WI38 (cell line): ENCODE measurements at regions not wholly inside any gene's neighbourhood (a gene's known extent, or its start where the extent isn't known, plus 50 kb on each side); places are given as distances from the start of the nearest gene placed in this dataset.

Experiments used
- H3K4me3 ChIP-seq: 2 replicates; pipeline ENCODE4 v1.5.1; 2011; ENCODE audit warnings: low read depth, mild to moderate bottlenecking, control low read depth, low read length
- CTCF ChIP-seq: IDR thresholded peaks from 2 replicates; pipeline ENCODE4 v1.5.1; 2012; ENCODE audit warnings: low read depth, mild to moderate bottlenecking, control low read depth, low read length

DNA sequence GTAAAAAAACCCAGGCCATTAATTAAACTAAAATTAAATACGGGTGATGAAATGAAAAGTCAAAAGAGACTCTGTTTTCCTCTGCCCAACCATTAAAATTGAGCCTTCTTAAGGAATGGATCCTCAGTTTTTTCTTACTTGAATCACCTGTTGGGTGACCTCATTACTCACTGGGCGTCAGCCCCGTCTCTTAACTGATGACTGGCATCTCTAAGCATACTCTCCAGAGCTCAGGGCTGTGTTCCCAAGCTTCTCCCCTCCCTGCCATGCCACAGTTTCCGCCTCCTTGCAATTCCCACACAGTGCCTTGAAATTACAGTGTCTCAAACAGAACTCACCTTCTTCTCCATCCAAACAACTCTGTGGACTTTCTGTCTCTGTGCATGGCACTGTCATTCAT lies 421.1 kb upstream of the CELF4 start:
- no peak for TF ChIP-seq CTCF
- no peak overlapping the region for H3K4me3 ChIP-seq

DNA sequence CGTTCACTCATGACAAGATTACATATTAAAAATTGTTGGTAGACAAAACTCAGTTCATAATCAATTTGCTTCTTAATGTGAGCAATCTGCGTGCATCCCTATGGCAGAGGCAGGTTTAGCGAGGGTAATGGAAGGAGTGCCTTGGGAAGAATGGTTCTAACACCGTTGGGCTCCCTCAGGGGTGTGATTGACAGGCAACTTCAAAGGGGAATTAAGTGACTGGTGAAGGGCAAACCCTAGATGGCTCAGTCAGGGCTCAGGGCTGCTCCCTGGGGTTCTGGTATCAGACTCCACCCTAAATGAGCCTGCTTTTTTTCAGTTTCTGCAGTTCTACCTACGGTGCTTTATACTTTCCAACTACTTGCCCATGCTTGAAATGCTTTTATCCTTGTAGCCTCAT lies 419.5 kb upstream of the CELF4 start:
- no peak for TF ChIP-seq CTCF
- H3K4me3 ChIP-seq: no peak overlapping the region

DNA sequence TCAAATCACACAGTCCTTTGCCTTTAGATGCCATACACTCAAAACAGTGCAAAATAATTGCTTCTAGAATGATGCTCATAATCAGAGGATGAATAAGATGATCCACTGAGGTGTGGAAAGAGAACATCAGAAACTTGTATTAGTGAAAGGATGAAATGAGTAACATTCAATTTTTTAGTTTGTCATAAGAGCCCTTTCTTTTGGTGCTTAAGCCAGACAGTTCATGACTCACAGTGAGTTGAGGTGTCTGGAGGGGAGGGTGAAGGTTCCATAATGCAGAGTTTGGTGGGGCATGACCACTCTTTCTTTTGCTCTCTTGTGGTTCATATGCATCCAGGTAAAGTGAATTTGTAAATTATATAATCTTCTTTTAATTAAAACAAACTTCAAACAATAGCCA lies 415.0 kb upstream of the CELF4 start:
- H3K4me3 ChIP-seq: no peak overlapping the region
- TF ChIP-seq CTCF: no peak

- H3K4me3 ChIP-seq: no peak overlapping the region
- TF ChIP-seq CTCF: no peak
Measured at GRCh38 chr18:37975446-37975845, 409.8 kb upstream of the CELF4 start.

- H3K4me3 ChIP-seq: no peak overlapping the region
- no peak for TF ChIP-seq CTCF
Measured at GRCh38 chr18:37967261-37967660, 401.7 kb upstream of the CELF4 start.

- no peak for TF ChIP-seq CTCF
Measured at GRCh38 chr18:37965572-37965970, 400.0 kb upstream of the CELF4 start.

GRCh38 chr18:37964885-37965571 lies 399.4 kb upstream of the CELF4 start:
- H3K4me3 ChIP-seq: no peak overlapping the region
- no peak for TF ChIP-seq CTCF

More at GRCh38 chr18:37965572-37965970, 400.0 kb upstream of the CELF4 start:
- H3K4me3 ChIP-seq: no peak overlapping the region
